GM21786 (cell line): ENCODE measurements at regions not wholly inside any gene's neighbourhood (a gene's known extent, or its start where the extent isn't known, plus 50 kb on each side); places are given as distances from the start of the nearest gene placed in this dataset.
A peak's percentile ranks its signal among the peaks of the same experiment; 100 is the strongest.

Experiments
- ATAC-seq: cut with Tn5 transposase; IDR thresholded peaks from one replicate; pipeline ENCODE4 v1.9.1; 2021; ENCODE audit not compliant: unreplicated experiment

DNA sequence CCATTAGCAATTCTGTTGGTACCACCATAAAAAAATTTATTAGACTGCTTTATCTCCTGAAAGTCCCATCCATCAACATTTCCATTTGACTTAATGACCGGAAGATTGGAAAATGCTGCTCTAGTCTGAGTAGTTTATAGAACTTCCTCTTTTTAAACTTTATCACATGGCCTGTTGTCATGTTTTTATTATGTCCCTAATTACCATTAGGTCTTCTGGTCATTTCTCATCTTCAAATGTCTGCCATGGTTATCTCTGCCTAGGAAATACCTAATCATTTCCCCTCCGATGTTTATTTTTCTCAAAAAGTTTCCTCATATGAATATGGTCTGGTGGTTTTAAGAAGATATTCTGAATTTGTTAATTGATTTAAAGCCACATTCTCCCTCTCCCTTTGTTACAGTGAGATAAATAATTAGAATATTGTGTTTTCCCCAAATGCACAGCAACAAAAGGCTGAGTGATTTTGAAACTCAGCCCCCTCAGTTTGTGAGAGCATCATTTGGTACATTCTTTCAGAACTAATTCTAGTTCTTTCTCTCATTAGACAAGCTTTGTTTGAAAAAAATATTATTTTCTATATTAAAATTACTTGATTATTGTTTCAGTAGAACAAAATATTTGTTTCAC is 317.1 kb upstream of the ST6GAL2 start:
- ATAC-seq = peak; percentile 55

DNA sequence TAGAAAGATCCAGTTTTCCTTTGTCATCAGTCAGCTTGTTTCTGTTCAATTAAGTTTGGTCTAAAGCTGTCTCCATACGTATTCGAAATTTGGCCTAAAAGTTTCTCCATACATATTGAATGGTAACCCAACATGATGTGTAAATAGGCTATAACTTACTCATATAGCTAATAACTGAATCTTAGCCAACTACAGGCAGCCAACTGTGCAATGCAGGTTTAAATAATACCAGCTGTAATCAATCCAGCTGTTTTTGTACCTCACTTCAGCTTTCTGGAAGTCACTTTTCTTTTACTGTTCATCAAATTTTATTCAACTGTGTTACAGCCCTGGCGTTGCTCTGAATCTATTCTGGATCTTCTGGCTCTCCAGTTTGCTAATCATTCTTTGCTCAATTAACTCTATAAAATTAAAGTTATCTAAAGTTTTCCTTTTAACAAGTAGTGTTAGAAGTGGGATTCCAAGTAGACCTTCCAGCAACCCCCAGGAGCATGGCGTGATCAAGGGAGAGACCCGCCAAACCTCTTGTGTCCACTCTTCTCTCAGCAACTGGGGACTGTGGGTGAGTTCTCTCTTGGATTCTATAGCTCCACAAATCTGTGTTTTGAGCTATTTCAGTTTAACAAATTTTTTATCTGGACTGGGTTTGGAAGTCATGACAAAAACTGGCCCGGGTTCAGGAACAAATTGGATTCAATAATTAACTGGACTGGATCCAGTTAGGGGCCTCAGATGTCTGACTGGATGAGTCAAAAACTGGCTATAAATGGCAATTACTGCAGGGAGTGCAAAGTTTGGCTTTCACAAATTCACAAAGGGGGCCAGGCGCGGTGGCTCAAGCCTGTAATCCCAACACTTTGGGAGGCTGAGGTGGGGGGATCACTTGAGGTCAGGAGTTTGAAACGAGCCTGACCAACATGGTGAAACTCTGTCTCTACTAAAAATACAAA is 329.7 kb upstream of the ST6GAL2 start:
- ATAC-seq = no peak

DNA sequence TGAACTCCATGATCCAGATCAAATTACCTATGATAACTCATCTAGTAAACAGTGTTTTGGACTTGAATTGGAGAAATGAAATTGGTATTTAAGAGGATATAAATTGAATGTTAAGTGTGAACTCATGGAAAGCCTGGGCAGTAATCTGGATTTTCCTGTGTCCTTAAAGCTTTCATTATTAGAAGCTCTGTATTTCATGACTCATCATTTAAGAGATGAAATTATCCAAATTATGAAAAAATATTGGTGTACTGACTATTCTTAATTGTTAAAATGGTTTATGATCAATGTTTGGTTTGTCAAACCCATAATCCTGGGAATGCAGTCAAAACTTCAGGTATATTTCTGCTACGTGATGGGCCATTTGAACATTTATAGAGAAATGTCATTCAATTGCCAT is 332.2 kb upstream of the ST6GAL2 start:
- no peak for ATAC-seq

DNA sequence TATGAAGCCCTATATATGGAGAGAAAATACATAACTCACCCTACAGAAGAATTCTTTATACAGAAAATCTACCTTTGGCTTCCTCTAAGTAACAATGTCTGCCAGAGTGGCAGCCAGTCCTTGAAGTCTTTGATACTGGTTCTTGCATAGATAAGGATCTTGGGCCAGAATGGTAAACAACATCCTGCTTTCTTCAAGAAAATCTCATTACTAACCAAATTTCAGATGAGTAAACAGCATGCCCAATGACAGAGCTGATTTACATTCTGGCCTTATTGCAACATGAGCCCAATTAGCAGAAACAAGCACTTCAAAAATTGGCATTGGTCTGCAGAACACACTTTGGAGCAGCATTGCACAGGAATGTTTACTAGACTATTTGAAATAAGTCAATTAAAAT is 336.5 kb upstream of the ST6GAL2 start:
- no peak for ATAC-seq

DNA sequence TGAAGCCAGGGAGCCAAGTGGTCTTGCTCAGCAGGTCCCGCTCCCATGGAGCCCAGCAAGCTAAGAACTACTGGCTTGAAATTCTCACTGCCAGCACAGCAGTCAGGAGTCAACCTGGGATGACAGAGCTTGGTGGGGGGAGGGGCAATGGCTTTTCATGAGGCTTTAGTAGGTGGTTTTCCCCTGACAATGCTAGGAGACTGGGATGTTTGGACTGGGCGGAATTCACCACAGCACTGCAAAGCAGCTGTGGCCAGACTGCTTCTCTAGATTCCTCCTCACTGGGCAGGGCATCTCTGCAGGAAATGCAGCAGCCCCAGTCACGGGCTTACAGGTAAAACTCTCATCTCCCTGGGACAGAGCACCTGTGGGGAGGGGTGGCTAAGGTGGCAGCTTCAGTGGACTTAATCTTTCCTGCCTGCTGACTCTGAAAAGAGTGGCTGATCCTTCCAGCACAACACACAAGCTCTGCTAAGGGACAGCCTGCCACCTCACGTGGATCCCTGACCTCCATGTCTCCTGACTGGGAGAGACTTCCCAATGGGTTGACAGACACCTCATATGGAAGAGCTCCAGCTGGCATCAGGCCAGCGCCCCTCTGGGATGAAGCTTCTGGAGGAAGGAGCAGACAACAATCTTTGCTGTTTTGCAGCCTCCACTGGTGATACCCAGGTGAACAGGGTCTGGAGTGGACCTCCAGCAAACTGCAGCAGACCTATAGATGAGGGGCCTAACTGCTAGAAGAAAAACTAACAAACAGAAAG is 349.7 kb upstream of the ST6GAL2 start:
- no peak for ATAC-seq

DNA sequence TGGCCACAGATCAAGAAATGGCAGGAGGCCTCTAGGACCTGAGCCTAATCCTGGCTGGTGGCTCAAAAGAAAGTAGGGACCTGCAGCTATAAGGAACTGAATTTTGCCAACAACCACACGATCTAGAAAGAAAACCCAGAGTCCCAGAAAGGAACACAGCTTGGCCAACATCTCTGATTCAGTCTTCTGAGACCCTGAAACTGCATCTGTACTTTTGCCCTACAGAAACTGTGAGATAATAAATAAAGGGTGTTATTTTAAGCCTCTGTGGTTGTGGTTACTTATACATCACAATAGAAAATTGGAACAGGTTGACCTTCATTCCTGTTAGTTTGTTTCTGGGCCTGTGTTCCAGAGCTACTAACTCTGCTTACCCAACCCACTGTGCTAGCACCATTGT is 356.8 kb upstream of the ST6GAL2 start:
- peak; percentile 58 for ATAC-seq

DNA sequence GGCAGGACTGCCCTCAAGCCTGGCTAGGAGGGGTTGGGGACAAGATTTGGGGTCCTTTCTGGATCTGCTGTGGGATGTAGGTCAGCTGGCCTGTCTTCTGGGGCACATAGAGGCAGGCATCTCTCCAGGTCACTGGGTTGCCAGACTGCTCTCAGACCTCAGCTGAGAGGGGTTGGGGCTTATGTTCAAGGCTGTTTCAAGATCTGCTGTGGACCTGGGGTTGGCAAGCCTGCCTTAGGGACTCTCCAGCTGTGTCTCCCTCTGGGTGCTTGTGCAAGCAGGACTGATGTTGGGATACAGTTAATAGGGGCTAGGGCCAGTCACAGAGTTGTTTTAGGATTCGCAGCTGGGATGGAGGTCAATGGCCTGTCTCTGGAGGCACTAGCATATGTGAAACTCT is 363.0 kb upstream of the ST6GAL2 start:
- ATAC-seq = no peak

DNA sequence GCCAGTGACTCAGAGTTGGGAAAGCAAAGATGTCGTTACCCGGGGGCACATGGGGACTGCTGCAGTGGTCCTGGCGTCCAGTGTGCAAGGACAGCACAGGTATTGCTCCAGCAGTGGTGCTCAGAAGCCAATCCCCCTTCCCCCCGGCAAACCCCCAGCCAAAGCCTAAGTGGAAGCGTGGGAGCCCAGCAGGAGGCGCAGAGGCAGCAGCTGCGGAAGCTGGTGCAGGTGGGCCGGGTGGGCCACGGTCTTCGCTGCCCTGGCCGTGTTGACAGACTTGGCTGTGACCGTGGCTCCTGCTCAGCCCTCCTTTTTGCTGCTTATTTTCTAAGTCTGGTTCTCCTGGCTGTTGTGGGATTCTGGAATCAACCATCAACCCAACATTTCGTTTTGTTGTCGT is 369.8 kb upstream of the ST6GAL2 start:
- no peak for ATAC-seq

DNA sequence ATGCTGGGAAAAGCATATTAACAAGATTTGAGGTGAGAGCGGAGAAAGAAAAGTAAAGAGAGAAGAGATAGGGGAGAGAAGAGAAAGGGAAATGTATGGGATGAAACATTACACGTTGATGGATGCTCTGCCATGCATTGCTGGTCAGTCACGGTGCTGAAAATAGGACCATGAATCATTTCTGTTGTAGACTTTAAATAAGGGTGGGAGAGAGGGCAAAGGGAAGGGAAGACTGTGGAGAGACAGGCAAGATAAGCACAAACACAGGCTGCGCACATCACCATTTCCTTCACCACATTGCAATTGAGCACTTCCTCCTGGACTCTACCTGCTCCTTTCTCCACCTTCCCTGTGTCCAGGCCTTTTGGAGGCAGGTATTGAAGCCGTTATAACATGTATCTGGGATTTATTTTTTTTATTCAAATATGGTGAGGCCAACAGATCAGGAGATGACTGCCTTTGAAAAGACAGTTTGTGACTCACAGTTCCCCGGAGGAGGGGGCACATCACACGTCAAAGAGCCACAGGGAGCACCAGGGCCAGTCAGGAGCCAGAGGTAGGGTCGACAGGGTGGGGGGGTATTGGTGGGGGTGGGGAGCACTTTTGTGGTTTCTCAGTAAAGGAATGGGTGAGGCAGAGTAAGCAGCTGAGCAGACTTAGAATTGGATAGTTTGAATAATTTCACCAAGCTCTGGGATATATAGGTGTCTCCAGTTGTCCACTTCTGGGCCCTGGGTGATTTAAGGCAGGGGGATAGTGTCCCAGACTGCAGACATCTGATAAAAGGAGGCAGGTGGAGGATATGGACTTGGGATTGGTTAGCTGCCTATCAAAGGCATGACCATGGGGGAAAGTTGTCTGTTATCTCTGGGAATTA is 372.8 kb upstream of the ST6GAL2 start:
- ATAC-seq = no peak

DNA sequence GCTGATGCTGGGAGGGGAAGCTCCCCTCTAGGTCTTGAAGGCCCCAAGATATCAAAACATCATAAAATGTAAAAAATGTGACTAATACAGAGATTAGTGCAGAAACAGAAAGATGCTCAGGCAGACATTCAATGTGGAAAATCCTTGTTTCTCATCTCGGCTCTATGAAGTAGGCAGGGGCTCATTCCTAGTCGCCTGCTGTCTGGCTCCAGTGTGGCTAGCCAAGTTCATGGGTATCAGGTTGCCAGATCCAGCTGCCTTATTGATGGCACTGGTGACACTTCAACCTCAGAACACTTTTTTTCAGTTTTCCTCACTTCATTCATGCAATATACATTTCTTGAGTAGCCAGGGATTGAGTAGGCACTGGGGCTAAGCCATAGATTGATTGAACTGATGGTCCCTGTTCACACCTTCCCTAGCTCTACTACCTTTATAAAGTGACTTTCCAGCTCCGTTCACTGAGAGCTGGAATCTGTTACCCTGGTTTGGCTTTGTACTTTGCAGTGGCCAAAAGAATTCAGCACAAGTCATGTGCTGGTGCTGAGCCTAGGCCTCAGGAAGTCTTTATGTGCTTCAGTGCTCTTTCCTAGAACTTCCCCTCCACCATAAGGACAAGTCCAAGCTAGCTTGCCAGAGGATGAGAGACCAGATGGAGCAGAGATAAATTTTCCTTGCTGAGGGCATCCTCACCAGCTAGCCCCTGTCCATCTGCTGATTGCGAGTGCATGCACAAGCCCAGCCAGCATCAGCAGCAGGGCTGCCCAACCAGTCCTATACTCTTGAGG is 373.6 kb upstream of the ST6GAL2 start:
- no peak for ATAC-seq

DNA sequence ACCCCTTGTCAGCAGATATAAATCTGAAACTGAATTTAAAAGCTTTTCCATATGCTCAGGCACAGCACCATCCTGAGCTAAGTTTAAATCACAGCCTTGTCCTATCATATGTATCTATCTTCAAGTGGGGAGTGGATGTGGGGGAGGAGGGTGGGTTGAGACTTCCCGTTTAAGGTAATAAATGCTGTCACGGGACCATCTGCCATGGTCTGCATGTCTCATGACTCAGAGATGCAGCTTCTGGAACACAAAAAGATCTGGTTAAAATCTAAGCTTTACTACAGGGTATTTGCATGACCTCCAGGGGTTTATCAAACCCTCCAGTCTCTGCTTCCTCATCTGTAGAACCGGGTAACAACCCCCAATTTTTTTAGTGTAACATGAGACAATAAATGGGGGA is 377.7 kb upstream of the ST6GAL2 start:
- no peak for ATAC-seq

DNA sequence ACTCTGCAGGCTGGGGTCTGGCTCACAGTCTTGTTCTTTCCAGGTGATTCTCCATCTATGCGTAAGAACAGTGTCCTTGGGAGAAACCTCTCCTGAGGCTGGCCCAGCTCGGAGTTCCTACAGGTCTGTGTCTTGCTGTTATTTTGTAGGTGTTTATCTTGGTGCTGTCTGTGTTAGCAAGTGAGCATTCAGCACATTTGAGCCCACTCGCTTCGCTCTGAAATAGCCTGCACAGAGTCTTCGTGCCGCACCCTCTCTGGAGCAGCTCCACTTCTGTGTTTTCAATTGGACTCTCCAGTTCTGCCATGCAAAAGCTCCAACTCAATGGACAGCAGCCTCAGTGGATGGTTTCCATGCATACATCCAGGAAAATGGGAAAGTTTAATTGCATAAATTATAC is 378.2 kb upstream of the ST6GAL2 start:
- ATAC-seq = no peak

DNA sequence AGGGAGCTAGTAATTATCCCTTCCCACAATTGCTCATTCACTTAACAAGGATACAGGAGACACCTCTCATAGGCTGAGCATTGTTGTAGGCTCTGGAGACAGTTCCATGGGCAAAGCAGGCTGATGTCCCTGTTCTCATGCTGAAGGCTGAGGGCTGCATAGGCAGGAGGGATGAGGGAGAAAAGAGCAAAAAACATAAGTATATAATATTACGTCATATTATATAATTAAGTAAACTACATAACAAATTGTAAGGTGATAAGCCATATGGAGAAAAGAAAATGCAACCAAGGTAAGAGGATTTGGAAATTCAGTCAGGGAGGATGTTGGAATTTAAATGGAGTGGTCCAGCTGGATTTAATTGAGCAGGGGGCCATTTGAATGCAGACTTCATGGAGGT is 380.6 kb upstream of the ST6GAL2 start:
- no peak for ATAC-seq

DNA sequence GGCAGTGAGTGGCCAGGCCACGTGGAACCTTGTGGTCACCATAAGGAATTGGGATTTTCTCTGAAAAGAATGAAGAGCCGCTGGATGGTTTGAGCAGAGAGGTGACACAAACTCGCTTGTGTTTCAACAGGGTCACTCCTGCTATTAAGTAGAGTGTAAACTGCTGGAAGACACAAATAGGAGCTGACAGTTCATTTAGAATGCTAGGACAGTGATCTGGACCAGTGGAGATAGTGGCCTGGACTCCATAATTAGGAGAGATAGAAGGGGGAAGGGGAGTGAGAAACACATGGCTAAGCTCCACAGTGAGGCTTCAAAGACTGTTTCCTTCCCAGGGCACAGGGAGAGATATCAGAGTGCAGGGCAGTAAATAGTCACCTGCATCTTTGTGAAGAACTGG is 381.1 kb upstream of the ST6GAL2 start:
- no peak for ATAC-seq

DNA sequence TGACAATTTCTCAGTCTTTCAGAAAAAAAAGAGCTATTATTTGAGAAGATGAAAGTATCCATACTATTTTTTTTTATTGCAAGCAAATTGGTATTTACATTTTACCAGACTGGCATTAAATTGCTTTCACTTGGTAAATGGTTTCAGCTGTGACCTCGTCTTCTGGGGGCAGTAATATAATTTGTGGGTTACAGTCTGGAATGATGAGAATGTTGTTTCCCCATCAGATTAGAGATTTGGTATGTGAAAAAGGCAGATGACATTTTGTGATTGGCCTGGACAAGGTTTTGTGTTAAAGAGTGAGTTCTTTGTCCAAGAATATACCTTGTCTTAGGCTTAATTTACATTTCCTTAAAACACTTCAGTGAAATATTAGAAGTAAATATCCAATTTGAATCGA is 390.1 kb upstream of the ST6GAL2 start:
- no peak for ATAC-seq

DNA sequence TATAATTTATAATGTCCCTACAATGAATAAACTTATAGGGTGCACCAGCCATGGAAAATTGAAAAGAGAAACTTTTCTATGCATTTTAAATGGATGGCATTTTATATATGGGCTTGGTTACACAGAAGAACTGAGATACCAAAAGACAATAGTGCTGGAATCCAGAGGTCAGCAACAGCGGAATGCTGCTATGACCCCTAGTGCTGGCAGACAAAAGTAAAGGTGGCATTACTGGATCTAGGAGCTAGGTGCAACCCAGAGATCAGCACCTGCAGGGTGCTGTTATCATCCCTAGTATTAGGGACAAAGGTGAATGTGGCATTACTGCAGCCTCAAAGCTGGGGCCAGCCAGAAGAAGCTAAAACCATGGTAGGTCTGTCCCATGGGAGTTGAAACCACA is 392.7 kb upstream of the ST6GAL2 start:
- no peak for ATAC-seq

DNA sequence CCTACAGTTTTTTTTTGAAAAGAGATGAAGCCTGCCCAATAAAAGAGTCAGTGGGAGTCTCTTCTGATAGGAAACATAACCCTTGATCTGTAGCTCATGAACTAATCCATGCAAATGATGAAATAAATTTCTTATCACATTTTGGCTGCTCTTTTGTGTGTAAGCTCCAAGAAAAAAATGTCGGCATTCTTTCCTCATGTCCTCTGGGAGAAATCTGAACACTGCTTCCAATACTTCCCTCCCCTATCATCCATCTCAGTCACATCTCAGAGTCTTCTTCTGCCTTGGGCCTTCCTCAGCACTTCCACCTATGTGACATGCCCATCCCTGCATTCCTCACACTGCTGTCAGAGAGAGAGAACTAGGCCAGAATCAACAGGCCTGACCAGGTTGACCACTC is 395.7 kb upstream of the ST6GAL2 start:
- ATAC-seq = no peak

DNA sequence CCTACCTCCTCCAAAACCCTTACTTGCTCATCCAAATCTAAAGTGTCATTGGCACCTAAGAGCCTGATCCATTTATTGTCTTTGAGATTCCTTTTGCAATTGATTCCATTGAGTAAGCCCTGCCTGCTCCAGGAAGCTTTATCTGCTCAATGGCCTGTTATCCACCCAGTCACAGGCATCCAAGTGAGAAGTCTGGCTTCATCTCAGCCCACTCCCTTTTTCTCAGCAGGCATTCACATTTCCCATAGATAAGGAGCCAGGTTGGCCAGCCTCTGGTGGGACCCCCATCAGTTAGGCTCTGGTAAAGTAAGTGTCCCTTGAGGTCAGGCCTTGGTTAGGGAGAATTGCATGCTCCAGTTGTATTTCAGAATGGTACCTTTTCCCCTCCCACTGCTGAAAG is 396.2 kb upstream of the ST6GAL2 start:
- no peak for ATAC-seq

DNA sequence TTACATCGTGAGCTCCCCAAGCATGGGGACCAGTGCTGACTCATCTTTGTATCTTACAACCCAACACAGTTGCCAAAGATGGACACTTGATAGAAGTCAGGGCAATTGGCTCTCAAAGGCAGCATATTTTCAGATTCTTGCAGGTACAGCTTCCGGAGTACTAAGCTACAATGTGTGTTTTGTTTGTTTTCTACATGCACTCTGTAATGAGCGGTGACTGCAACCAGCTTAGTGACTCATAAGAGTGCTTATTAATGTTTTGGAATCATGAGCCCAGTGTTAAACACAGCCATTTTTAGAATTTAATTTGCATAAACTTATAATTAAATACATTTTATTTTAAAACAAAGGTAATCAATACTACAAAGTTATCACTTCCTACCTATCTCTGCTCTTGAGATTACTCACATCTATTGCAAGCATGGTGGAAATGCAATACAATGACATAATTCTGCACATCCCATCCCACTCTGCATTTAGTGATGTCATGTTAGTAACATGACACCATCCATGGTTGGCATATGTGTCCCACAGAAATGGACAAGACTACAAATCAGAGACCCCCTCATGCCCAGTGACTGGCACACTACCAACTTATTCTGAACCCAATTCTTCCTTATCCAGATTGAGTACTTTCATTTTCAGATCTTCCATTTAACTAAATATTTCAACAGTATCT is 399.8 kb upstream of the ST6GAL2 start:
- no peak for ATAC-seq

DNA sequence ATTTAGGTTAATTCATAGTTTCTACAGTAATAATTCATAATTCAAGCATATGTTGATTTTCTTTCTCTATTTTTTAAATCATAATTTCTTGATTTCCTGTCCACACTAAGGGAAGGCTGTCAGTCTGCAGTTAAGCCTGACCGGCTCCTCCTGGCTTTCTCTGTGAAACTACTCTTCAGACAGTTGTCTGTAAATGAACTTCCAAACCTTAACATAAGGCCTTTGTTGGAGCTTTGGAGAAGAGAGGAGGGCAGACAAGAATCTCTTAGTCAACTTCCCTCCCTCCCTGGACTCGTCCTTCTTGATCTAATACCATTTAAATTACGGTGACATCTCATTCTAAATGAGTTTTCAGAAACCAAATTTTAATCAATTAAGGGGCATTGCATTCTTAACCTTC is 404.1 kb upstream of the ST6GAL2 start:
- no peak for ATAC-seq
